GM23338 (cell line): ENCODE measurements at regions not wholly inside any gene's neighbourhood (a gene's known extent, or its start where the extent isn't known, plus 50 kb on each side); places are given as distances from the start of the nearest gene placed in this dataset.

Source experiments
- CREB1 ChIP-seq: fragments of 250-450 bp; sonication (Bioruptor Pico); IDR thresholded peaks from 2 replicates; pipeline ENCODE4 v1.5.0; 2020; ENCODE audit warnings: low read depth, mild to moderate bottlenecking, moderate library complexity
- CTCF ChIP-seq, 2 experiments: fragments of 200-600 bp in 1 of 2; sonication (generic) in 1 of 2; conservative IDR thresholded peaks; 2 replicates each; pipeline versions ENCODE4 v1.5.1 to v1.6.1; 2016 to 2017; ENCODE audit warnings: antibody characterized with exemption in 2 of 2, low read depth in 2 of 2, mild to moderate bottlenecking in 2 of 2, moderate library complexity in 1 of 2
- ETS1 ChIP-seq: IDR thresholded peaks from 2 replicates; pipeline ENCODE4 v1.6.1; 2016; ENCODE audit warnings: antibody characterized with exemption
- EZH2 ChIP-seq: fragments of 200-600 bp; sonication (generic); IDR thresholded peaks from one replicate; pipeline ENCODE4 v1.8.0; 2017; ENCODE audit warnings: antibody characterized with exemption, mild to moderate bottlenecking, low read depth; ENCODE audit not compliant: unreplicated experiment
- EZH2phosphoT487 ChIP-seq: fragments of 200-600 bp; sonication (generic); IDR thresholded peaks from one replicate; pipeline ENCODE4 v1.8.1; 2018; ENCODE audit warnings: antibody characterized with exemption; ENCODE audit not compliant: unreplicated experiment
- JUNB ChIP-seq: IDR thresholded peaks from one replicate; pipeline ENCODE4 v1.6.1; 2016; ENCODE audit warnings: antibody characterized with exemption; ENCODE audit not compliant: unreplicated experiment
- NANOG ChIP-seq: IDR thresholded peaks from 2 replicates; pipeline ENCODE4 v1.6.1; 2016; ENCODE audit warnings: antibody characterized with exemption, borderline replicate concordance
- POLR2AphosphoS5 ChIP-seq: IDR thresholded peaks from 2 replicates; pipeline ENCODE4 v1.6.1; 2016; ENCODE audit warnings: antibody characterized with exemption, low read depth
- REST ChIP-seq: IDR thresholded peaks from one replicate; pipeline ENCODE4 v1.6.1; 2018; ENCODE audit warnings: antibody characterized with exemption; ENCODE audit not compliant: unreplicated experiment
- STAT1 ChIP-seq: IDR thresholded peaks from one replicate; pipeline ENCODE4 v1.6.1; 2016; ENCODE audit warnings: antibody characterized with exemption; ENCODE audit not compliant: unreplicated experiment
- ZNF114 ChIP-seq: fragments of 250-450 bp; sonication (Bioruptor Pico); IDR thresholded peaks from 2 replicates; pipeline ENCODE4 v1.5.0; 2020; ENCODE audit warnings: mild to moderate bottlenecking, moderate library complexity

GRCh38 chr1:221334062-221334461, 407.8 kb downstream of the DUSP10 start:
- TF ChIP-seq EZH2 (no peak), CTCF (conservative IDR thresholded peaks at IDR 0.05; ENCODE audit: low read depth in 2 of 2) (no peak), POLR2AphosphoS5 (no peak), EZH2phosphoT487 (no peak), REST (no peak), ZNF114 (CRISPR knock-in tag) (no peak), NANOG (no peak), CREB1 (CRISPR knock-in tag) (no peak), JUNB (no peak), STAT1 (no peak), ETS1 (no peak)
